Forelimb muscle (tissue), 1 donor: ENCODE measurements at regions not wholly inside any gene's neighbourhood (a gene's known extent, or its start where the extent isn't known, plus 50 kb on each side); places are given as distances from the start of the nearest gene placed in this dataset.
"Not testable (repeated sequence)": the region's sequence is repeated elsewhere in the genome, so short reads cannot be mapped to it uniquely, and the experiment has no call there.

Source experiments
- DNase-seq: peaks from one replicate; pipeline ENCODE4 v3.0.0-alpha.2; 2013; ENCODE audit warnings: low read depth

DNA sequence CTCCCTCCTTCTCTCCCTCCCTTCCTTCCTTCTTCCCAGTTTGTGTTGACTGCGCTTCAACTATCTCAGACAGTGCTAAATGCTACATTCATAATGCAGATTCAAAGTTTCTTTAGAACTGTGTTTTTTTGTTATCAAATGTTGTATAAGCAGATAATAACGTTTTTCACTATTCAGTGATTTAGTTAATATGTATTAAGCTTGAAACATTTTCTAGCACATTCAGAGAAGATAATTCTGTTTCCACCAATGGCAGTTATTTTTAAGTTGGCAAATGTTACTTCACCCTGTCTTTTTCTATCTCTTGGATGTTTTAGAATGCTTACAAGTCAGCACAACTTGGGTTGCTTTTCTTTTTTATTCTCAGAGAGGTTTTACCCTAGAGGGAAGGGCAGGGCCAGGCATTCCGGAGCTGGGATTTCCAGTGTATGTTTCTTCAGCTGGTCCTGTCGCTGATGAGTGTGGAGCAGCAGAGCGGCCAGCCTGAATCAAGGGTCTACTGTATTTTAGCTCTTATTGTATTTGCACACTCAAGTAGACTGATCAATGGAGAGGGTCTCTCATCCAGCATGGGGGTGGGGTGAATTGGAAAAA is 162.3 kb upstream of the ARHGAP20 start:
- no peak for DNase-seq

DNA sequence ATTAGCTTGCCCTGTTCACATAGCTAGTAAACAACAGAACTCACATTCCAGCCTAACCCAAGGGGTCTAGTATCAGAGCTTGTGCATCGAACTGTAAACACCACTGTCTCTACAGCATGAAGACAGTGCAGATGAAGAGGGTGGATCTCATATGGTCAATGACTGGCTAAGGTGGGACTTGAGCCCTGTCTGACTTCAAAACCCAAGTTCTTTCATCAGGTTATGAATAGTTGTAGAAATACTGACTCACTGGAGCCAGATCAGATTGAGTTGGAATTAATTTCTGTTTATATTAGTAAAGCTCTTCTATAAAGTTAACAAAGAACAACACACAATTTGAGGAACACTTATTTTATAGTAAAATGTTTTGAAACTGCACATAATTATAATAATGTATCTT is 161.7 kb upstream of the ARHGAP20 start:
- DNase-seq = no peak

DNA sequence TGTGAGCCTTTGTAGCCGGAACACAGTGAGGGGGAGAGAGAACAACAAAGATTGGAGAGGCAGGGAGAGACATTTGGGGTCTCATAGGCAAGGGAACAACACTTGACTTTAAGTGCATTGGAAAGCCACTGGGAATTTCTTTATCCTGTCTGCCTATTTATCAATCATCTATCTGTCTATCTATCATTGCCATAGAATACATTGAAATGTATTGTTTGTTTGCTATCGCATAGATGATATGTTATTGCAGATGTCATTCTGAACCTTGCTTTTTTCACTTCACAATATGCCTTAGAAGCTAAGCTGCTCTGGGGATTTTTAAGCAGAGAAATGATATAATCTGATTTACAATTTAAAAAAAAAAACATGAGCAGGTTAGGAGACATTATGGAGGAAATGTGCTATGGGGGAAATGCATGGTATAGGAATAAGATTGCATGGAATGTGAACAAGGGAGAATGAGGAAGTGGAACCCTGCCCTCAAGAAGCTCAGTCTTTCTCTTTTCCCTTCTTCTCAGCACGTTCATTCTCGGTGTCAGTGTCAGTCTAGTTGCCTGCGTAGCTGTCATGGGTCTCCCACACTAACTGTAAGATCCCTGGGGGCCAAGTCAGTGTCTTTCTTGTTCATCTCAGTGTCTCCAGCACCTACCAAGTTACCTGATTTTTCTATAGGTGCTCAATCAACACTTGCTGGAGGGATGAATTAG is 158.7 kb upstream of the ARHGAP20 start:
- no peak for DNase-seq

DNA sequence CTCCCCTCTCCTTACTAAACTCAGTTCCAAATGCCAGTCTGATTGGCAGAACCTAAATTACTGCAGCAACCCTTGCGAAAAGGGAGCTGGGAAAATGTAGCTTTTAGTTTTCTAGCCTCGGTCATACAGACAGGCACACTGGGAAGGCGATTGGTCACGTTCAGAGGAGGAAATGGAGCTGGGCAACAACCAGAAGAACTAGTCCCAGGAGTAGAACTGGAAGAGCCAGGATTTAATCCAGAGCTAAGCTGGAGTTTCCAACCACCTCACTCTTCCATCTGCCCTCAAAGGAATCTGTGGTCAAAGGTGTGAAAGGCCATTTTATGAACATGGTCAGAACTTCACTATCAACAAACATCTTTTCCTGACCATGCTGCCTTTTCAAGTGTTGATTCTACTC is 155.7 kb upstream of the ARHGAP20 start:
- DNase-seq = no peak

DNA sequence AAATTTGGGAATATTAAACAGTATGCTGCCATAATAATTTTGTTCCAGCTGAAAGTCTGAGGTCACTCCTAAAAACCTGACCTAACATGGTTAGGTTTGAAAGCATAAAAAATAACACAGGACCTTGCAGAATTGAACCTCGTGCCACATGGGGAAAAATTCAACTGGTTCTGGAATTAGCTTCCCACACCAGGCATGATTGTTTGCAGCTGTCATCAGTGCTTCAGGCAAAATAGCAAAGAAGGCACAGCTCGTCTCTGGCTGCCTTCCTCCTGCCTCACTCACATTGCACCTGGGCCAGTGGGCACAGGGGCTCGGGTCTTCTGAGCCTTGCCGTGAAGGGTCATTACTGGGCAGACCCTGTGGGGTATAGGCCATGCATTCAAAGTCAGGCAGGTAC is 153.8 kb upstream of the ARHGAP20 start:
- DNase-seq = no peak

DNA sequence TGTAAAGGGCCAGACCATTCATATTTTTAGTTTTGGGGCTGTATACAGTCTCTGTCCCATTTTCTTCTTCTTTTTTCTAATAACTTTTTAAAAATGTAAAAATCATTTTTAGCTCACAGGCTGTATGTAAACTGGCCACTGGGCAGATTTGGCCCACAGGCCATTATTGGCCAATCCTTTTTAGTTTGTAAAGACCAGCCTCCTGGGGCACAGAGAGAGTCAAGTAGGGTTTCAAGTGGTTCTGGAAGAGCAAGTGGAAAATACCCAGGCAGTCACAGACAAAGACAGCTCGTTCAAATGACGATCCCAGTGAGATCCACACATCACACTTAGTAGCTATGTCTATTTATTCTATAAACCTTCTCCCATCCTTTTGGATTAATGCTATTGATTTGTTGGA is 150.2 kb upstream of the ARHGAP20 start:
- DNase-seq = no peak

DNA sequence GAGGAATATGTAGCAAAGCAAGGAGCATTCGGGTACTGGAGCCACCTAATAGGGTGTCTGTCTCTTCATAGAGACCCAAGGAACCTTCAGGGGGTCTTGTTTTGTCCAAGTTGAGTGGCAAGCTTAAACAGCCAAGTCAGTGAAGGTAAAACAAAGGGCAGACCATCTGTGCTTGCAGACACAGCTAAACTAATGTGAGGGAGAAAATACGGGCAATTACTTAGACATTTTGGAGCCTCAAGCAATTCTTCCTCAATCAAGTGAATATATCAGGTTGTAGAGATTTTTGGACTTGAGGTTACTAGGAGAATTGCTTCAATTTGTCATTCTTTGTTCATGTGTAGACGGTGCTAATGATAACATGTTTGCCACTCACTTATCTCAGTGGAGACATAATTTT is 148.2 kb upstream of the ARHGAP20 start:
- no peak for DNase-seq

DNA sequence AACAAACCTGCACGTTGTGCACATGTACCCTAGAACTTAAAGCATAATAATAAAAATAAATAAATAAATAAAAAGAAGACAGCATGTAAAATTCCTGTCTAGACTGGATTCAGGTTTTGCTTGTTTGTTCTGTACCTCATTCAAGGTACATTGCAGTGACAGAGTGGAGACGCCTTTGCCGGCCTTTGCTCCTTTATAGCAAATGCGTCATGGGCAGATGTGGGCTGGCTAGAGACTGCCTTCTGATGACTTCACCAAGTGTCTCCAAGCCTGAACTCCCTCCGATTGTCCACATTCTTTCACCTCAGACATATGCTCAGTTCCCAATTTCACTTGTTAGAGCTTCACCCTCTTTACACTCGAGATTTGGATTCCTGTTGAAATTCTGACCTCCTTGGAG is 147.8 kb upstream of the ARHGAP20 start:
- no peak for DNase-seq

DNA sequence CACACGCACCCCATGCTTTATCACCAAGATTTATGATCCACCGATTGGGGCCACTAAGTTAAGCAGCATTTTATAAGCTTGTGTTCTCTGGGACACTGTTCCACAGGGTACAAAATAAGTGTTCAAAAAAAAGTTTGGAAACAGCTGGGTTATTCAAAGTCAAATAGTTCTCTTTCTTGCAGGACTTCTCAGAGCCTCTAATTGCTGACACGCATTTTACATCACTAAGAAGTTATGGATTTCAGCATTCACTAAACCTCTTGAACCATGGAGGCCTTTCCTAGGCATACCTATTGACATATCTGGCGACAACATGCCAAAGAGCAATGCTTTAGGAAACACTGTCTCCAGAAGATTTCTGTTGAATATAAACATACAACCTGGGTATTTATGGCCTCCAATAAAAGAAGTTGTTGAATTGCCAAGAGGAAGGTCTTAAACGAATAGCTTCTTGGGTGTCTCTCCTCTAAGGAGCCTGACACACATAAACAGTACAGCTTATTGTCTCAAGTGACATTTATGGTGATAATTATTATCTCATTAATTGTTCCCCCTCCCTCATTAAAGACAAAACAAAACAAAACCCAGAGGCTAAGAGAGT is 147.1 kb upstream of the ARHGAP20 start:
- DNase-seq = no peak

DNA sequence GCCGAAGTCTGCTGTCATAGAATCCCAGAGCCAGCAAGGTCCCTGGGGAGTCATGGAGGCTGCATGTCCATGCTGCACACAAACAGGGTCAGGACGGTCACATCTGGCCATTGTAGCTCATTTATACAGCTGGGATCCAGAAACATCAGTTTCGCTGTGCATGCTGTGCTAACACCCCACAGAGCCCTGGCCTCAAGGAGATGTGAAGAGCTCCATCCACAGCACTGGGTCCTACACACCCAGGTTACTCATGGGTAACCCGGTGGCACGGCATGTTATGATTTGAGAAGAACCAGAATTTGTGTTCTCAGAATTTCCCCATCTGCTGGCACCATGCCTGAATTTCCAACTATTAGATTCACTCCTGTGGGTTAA is 146.3 kb upstream of the ARHGAP20 start:
- peak; percentile 60 for DNase-seq

DNA sequence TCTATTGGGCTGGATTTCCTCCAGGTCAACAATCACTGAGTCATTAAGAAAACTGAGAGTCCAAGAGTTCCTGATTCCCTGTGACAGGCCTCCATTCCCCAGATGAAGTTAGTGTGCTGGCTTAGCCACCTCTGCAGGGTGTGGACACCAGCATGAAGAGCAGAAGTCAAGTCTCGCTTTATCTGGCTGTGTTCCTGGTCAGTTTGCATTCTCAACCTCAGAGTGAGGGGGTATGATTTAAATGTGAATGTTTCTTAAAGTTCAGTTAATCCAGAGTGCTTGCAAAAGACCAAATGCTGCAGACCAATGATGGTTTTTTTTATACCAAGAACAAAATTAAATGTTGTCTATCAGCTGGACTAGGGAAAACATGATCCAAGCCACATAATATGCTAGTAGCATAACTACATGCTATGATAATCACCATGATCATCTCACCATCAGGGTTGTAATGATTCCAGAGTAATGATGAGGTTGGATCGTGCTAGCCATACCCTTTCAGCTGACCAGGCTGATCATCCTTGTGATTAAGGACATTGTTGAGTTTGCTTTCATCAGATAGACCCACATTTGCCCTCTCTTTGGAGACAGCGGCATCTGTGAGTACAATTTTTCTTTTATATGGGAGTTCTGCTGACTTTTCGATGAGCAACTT is 145.8 kb upstream of the ARHGAP20 start:
- peak; percentile 51 for DNase-seq

DNA sequence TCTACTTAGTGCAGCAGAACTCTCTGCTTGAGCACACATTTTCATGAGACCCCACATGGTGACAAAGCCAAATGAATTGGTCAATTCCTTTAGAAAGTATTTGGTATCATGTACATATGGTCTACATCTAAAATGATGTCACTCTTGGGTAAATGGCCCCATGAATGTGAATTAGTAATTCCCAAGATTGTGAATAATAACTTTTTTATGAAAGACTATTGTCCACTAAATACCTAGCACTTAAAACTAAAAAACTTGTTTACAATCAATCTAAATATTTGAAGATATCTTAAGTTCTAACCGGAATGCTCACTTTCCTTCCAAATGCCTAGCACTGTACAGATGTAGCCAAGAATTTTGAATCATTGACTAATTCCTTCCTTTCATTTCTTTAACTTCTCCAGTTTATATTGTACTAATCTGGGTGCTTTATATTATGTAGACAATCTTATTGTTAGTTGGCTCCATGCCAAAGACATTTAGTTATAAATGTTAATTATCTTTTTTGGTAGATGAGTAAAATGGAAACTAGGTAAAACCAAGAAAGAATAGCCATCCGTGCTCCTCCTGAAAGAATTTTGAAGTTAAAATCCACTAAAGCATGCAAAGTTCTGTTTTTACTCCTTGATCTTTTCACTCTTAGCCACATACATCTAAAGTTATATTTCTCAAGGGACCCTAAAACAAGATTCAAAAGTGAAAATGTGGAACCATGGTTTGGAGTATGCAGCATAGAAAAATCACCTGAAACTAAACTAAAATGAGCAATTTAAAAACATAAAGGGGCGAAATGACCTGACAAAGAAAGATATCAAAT is 145.0 kb upstream of the ARHGAP20 start:
- no peak for DNase-seq

DNA sequence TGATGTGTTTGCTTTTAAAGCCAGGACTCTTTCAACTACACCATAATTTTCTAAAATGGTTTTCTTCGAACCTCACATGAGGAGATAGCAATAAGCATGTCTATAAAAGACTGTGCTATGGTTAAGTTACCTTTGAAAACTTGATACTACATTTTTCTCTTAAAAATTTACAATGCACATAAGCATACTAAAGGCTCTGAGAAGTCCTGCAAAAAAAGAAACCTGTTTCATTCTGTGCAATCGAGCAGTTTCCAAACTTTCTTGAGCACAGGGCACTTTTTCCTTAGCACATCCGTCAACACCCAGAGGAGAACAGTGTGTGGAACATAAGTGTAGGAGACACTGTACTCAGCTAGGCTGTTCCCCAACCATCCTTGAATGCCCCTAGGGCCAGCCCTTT is 144.1 kb upstream of the ARHGAP20 start:
- DNase-seq = no peak

DNA sequence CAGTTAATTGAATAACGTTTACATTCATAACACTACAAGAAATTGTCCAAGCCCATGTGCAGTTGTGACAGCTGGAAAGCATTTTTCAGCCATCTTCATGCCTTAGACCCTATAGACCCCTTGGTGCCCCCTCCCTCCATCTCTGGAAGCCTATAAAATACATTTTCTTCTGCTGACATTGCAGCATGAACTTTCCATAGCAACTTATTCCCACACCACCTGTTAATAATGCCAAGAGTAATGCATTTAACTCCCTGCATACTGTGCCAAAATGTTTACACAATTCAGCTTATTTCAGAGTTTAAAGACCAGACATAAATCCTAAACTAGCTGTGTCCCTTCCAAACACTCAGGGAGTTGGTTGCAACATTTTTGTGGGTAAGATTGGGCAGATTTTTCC is 143.0 kb upstream of the ARHGAP20 start:
- peak; percentile 55 for DNase-seq

DNA sequence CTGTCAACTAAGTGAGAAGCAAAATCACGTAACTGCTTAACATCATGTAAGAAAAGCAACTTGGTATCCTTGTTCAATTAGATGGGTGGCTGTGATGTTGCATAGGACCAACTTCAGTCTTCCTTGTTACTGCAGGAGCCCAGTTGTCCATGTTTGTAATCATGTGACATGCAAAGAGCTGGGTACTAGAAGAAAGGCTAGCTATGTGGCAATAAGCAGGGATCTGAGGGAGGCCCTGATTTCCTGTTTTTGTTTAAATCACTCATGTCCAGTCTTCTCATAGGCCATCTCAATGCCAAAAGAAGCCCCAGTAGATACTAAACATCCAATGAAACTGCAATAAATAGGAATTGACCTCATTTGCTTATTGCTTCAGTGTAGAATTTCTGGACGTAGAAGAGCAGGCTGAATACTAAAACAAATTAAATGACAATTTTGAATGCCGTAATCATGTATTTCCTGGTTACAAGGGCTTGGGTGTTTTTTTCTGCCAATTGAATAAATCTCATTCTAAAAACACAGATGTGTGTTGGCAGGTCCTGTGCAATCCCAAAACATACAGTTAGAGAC is 140.8 kb upstream of the ARHGAP20 start:
- peak; percentile 68 for DNase-seq

DNA sequence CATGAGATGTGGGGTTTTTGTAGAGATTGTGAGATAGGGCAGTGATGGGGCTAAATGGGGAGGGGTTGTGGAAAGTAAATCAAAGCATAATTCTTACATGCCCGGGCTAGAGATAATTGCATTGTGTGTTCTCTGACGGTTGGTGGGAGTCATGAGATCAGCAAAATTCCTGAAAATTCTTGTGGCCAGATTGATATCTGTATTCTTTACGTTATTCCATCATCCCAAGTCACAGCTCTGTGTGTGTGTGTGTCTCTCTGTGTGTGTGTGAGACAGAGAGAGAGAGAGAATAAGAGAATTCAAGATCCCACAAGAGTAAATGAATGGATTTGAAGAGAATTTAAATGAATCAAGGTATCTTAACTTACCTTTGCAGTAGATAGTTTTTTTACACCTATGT is 138.6 kb upstream of the ARHGAP20 start:
- no peak for DNase-seq

DNA sequence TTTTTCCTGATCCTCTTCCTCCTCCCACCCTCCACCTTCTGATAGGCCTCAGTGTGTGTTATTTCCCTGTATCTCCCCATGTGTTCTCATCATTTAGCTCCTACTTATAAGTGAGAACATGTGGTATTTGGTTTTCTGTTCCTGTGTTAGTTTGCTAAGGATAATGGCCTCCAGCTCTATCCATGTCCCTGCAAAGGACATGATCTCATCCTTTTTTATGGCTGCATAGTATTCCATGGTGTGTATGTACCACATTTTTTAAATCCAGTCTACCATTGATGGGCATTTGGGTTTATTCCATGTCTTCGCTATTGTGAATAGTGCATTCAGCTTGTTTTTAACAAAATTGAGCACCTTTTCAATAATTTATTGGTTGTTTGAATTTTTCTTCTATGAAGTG is 130.8 kb upstream of the ARHGAP20 start:
- DNase-seq = not testable (repeated sequence)

DNA sequence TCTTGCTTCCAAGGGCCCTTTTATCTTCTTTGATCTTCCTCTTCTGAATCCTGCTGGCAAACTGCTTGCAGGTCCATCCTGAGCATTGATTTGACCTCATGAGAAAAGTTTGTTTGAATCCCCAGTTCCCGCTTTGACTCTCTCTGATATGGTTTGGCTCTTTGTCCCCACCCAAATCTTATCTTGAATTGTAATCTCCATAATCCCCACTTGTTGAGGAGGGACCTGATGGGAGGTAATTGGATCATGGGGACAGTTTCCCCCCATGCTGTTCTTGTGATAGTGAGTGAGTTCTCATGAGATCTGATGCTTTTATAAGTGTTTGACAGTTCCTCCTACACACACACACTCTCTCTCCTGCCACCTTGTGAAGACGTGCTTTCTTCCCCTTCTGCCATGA is 126.6 kb upstream of the ARHGAP20 start:
- no peak for DNase-seq

DNA sequence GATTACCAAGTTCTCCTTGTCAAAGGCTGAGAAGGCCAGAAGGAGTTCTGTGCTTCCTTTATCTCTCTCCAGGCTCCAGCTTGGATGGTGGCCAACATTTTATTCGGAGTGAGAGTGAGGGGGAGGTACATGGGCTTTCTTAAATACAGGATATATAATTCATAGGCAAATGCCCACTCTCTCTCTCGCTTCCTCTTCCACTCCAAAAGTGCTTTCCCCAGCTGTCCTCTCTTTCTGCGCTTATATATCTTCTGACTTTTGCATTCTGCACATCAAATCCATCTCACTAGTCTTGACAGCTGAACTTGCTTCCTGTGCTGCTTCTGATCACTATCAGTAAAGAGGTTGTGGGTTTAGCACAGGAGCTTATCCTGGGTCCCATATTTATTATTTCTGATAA is 125.4 kb upstream of the ARHGAP20 start:
- DNase-seq = no peak

DNA sequence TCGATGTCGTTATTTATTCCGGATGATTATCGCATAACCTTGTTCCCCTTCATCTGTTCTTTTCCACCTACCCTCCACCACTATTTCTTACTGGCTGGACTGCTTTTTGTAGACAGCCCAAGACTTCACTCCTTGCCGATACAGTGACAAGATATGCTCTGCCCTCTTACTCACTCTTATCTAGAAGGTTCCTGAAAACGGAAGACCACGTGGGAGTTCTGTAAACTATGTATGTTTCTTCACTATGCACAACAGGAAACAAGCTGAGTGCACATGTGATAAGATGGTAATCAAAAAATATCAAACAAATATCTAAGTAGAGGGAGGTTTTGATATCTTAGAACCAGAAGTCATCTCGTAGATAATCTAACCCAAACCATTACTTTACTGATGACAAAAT is 122.9 kb upstream of the ARHGAP20 start:
- DNase-seq = no peak

DNA sequence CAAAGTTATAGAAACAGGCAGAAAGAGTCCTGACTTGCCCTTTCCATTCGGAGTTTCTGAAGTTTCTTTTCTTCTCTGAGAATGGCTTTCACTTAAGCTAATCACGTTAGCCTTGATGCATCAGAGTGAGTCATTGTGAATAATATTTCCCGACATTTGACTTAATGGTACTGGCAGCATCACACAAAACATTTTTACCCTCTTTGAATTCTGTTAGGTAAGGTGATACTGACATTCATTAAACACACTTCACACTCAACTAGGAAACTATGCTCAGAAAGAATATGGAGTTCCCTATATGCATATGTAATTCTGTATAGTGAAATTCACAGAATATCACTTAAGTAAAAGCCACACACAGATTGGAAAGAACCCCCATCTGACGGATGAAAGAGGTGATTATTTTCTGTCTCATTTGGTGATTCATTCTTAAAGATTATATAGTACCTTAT is 120.8 kb upstream of the ARHGAP20 start:
- DNase-seq = no peak

DNA sequence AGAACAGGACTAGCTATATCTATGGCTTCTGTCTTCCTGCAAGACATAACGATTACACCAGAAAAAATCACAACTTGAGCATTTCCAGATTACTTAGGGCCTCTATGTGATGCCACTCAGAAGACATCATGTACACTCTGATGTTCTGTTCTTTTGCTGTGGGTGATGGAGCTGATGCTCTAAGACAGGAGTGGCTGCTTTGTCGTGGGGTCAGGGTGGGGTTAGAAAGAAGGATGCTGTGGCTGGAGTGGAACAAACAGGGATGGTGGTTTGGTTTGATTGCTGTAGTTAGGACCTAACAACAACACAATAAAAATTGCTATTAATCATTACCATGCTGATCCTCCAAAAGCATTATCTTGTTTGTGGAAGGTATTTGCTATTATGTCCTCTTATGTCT is 120.3 kb upstream of the ARHGAP20 start:
- DNase-seq = no peak
